ENCODE measurements at regions not wholly inside any gene's neighbourhood (a gene's known extent, or its start where the extent isn't known, plus 50 kb on each side); places are given as distances from the start of the nearest gene placed in this dataset.

DNA sequence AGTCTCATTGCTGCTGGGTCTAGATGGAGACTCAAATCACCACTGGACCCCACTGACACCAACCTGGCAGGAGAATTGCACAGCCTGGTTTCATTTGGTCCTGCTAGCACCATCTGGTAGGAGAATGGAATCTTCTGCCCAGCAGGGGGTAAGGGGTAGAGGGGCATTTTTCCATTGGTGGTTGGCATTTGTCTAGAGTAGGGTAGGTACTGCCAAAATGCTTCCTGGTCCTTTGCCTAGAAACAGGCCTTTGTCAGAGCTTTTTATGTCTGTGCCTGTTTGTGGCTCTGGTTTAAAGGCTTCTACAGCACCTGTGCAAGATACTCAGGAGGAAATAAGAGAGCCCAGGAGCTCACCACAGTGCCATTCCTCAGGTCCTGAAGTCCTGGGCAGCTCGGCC is 121.3 kb downstream of the KCTD12 start:
- Mint-ChIP-seq H3K27me3 (ENCODE audit: unreplicated experiment) (peaks cover 8% of the 10 kb centered on the region), H3K36me3 (ENCODE audit: unreplicated experiment) (no peaks in the 10 kb centered on the region)
- TF ChIP-seq, protein P1, sequence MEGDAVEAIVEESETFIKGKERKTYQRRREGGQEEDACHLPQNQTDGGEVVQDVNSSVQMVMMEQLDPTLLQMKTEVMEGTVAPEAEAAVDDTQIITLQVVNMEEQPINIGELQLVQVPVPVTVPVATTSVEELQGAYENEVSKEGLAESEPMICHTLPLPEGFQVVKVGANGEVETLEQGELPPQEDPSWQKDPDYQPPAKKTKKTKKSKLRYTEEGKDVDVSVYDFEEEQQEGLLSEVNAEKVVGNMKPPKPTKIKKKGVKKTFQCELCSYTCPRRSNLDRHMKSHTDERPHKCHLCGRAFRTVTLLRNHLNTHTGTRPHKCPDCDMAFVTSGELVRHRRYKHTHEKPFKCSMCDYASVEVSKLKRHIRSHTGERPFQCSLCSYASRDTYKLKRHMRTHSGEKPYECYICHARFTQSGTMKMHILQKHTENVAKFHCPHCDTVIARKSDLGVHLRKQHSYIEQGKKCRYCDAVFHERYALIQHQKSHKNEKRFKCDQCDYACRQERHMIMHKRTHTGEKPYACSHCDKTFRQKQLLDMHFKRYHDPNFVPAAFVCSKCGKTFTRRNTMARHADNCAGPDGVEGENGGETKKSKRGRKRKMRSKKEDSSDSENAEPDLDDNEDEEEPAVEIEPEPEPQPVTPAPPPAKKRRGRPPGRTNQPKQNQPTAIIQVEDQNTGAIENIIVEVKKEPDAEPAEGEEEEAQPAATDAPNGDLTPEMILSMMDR (IDR thresholded peaks at IDR 0.05), result no peak

DNA sequence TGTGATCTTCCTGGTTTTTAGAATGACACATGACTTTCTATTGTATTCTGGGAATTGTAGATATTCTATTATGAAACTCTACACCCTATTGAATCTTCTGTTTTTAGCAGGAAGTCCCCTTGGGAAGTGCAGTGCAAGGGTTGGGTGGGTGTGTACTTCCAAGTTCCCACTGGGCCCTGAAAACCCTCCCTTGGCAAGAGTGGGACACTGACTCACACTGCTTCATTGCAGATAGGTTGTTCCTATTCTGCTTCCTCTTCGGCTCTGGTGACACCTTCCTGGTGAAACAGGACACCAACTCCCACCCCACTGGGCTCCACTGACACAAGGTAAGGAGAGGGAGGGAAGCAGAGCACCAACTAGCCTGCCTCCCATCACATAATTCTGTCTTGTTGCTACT is 121.8 kb downstream of the KCTD12 start:
- H3K4me1 Mint-ChIP-seq (ENCODE audit: unreplicated experiment), result no peaks in the 10 kb centered on the region
- TF ChIP-seq, protein P1 (IDR thresholded peaks at IDR 0.05), result no peak
- no peak overlapping the region for H3K4me3 Mint-ChIP-seq (ENCODE audit: unreplicated experiment)
- H3K36me3 Mint-ChIP-seq (ENCODE audit: unreplicated experiment), result no peaks in the 10 kb centered on the region
- no peaks in the 10 kb centered on the region for H3K9me3 Mint-ChIP-seq (ENCODE audit: unreplicated experiment)
- H3K27me3 Mint-ChIP-seq (ENCODE audit: unreplicated experiment), result peaks cover 5% of the 10 kb centered on the region
- DNase-seq (ENCODE audit: extremely low spot score, unreplicated experiment), result no peak
- H3K27ac Mint-ChIP-seq (ENCODE audit: unreplicated experiment), result no peak overlapping the region

More for the DNA sequence above, 121.3 kb downstream of the KCTD12 start:
- DNase-seq (ENCODE audit: extremely low spot score, unreplicated experiment), result no peak
- no peak overlapping the region for H3K4me3 Mint-ChIP-seq (ENCODE audit: unreplicated experiment)
- no peaks in the 10 kb centered on the region for H3K4me1 Mint-ChIP-seq (ENCODE audit: unreplicated experiment)
- H3K9me3 Mint-ChIP-seq (ENCODE audit: unreplicated experiment), result no peaks in the 10 kb centered on the region
- H3K27ac Mint-ChIP-seq (ENCODE audit: unreplicated experiment), result no peak overlapping the region

DNA sequence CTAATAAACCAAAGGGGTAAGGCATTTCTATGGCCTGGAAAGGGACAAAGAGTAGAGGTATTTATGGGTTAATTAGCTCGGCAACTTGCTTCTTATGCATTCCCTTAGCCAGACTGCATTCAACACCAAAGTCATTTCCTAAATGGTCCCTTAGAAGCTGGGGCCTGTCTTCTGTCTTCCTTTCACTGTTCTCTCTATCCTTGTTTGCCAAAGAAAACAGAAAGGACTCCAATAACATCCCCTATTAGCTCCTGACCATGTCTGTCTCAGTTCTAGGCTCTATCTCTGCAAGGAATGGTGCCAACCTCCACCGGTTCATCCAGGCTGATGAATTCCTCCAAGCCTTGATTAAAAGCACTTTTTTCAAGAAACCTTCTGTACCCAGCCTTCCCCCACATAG is 123.5 kb downstream of the KCTD12 start:
- no peak overlapping the region for H3K27ac Mint-ChIP-seq (ENCODE audit: unreplicated experiment)
- TF ChIP-seq, protein P1 (IDR thresholded peaks at IDR 0.05), result no peak
- H3K4me1 Mint-ChIP-seq (ENCODE audit: unreplicated experiment), result peaks cover 3% of the 10 kb centered on the region
- H3K9me3 Mint-ChIP-seq (ENCODE audit: unreplicated experiment), result no peaks in the 10 kb centered on the region
- no peak for DNase-seq (ENCODE audit: extremely low spot score, unreplicated experiment)
- no peak overlapping the region for H3K4me3 Mint-ChIP-seq (ENCODE audit: unreplicated experiment)
- H3K27me3 Mint-ChIP-seq (ENCODE audit: unreplicated experiment), result peaks cover 1% of the 10 kb centered on the region
- no peaks in the 10 kb centered on the region for H3K36me3 Mint-ChIP-seq (ENCODE audit: unreplicated experiment)

DNA sequence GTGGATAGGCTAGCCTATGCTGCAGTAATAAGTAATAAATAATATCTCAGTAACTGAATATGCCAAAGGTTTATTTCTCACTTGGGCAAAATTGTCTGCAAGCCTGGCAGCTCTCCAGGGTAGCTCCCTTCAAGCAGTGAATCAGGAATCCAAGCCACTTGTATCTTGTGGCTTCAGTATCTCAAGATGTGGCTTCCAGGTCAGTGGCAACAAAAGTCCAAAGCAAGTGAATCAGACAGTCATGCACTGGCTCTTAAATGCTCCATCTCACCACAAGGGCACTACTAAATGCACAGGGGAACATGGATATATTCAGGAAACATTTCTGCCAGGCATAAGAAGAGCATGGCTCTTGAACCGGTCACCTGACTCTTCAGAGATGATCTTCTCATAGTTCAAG is 126.3 kb downstream of the KCTD12 start:
- H3K27ac Mint-ChIP-seq (ENCODE audit: unreplicated experiment), result no peak overlapping the region
- no peak overlapping the region for H3K4me3 Mint-ChIP-seq (ENCODE audit: unreplicated experiment)
- H3K9me3 Mint-ChIP-seq (ENCODE audit: unreplicated experiment), result no peaks in the 10 kb centered on the region
- no peaks in the 10 kb centered on the region for H3K36me3 Mint-ChIP-seq (ENCODE audit: unreplicated experiment)
- no peak for DNase-seq (ENCODE audit: extremely low spot score, unreplicated experiment)
- H3K27me3 Mint-ChIP-seq (ENCODE audit: unreplicated experiment), result no peaks in the 10 kb centered on the region
- TF ChIP-seq, protein P1 (IDR thresholded peaks at IDR 0.05), result no peak
- H3K4me1 Mint-ChIP-seq (ENCODE audit: unreplicated experiment), result peaks cover 3% of the 10 kb centered on the region

DNA sequence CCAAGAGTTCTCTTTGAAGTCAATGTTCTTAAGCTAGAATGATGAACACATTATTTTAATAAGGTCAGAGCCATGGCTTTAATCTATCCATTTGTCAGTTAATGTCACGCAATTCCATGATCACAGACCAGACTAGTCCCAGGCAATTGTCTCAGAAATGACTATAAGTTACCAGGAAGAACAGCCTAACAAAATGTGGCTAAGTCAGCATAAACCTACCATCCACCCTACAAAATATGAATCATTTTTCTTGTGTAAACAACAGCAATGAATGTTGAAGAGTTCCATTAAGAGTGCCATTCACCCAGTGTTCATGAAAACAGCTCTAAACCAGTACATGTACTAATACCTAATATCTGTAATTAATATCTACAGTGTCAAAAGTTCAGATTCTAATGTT is 127.5 kb downstream of the KCTD12 start:
- Mint-ChIP-seq H3K9me3 (ENCODE audit: unreplicated experiment) (no peaks in the 10 kb centered on the region), H3K36me3 (ENCODE audit: unreplicated experiment) (no peaks in the 10 kb centered on the region), H3K27ac (ENCODE audit: unreplicated experiment) (no peak overlapping the region), H3K27me3 (ENCODE audit: unreplicated experiment) (no peaks in the 10 kb centered on the region), H3K4me1 (ENCODE audit: unreplicated experiment) (peaks cover 9% of the 10 kb centered on the region), H3K4me3 (ENCODE audit: unreplicated experiment) (no peak overlapping the region)
- TF ChIP-seq, protein P1 (IDR thresholded peaks at IDR 0.05), result no peak
- no peak for DNase-seq (ENCODE audit: extremely low spot score, unreplicated experiment)
